SK-N-SH (cell line): ENCODE measurements at regions not wholly inside any gene's neighbourhood (a gene's known extent, or its start where the extent isn't known, plus 50 kb on each side); places are given as distances from the start of the nearest gene placed in this dataset.

Source experiments
- CTCF ChIA-PET: fragments of 300-600, 350-600 bp; formaldehyde crosslinking; extraction: SDS; loops from one replicate; lab custom pipeline; 2021; lab: Yijun Ruan, JAX
- POLR2A ChIA-PET: fragments of 350-600 bp; sonication (Branson Sonifier 250); formaldehyde crosslinking; extraction: SDS; loops from one replicate; lab custom pipeline; 2020; ENCODE audit warnings: antibody characterized with exemption, inconsistent platforms; lab: Yijun Ruan, JAX
- DNase-seq: peaks from one replicate; pipeline ENCODE4 v3.0.0; 2012
- H2AFZ ChIP-seq: fragments of 200-600 bp; sonication (generic); 2 replicates; pipeline ENCODE4 v1.8.1; 2016; ENCODE audit warnings: antibody characterized with exemption, mild to moderate bottlenecking, low read depth
- H3F3A ChIP-seq: fragments of 200-600 bp; sonication (generic); replicated peaks from 2 replicates; pipeline ENCODE3; 2016; ENCODE audit warnings: antibody characterized with exemption, mild to moderate bottlenecking; ENCODE audit not compliant: insufficient read depth
- H3K27ac ChIP-seq, 2 experiments: fragments of 200-500 bp in 1 of 2; fragments of 200-600 bp in 1 of 2; sonication (Bioruptor generic) in 1 of 2; sonication (generic), shearing (Covaris generic) in 1 of 2; 2 replicates each; pipeline versions ENCODE4 v1.5.1 to v1.6.1; 2014 to 2016; ENCODE audit warnings: low read depth in 2 of 2, inconsistent platforms in 1 of 2, low read length in 1 of 2, mild to moderate bottlenecking in 1 of 2, mixed read lengths in 1 of 2
- H3K27me3 ChIP-seq: fragments of 200-600 bp; sonication (generic), shearing (Covaris generic); 2 replicates; pipeline ENCODE4 v1.6.1; 2016; ENCODE audit warnings: mixed run types; ENCODE audit not compliant: insufficient read depth
- H3K36me3 ChIP-seq, 2 experiments: fragments of 200-500 bp in 1 of 2; fragments of 200-600 bp in 1 of 2; sonication (Bioruptor generic) in 1 of 2; sonication (generic) in 1 of 2; replicated peaks in 1 of 2; 2 replicates each; pipeline versions ENCODE3 to v1.5.1; 2014 to 2016; ENCODE audit warnings: low read length in 1 of 2, mild to moderate bottlenecking in 1 of 2; ENCODE audit not compliant: insufficient read depth in 2 of 2, control insufficient read depth in 1 of 2
- H3K4me1 ChIP-seq, 2 experiments: fragments of 200-500 bp in 1 of 2; fragments of 200-600 bp in 1 of 2; sonication (Bioruptor generic) in 1 of 2; sonication (generic), shearing (Covaris generic) in 1 of 2; 2 replicates each; pipeline versions ENCODE4 v1.5.1 to v1.6.1; 2014 to 2016; ENCODE audit warnings: low read depth in 1 of 2, low read length in 1 of 2, mixed run types in 1 of 2; ENCODE audit not compliant: insufficient read depth in 2 of 2, control insufficient read depth in 1 of 2
- H3K4me2 ChIP-seq: fragments of 200-600 bp; sonication (generic), shearing (Covaris generic); 2 replicates; pipeline ENCODE4 v1.6.1; 2017; ENCODE audit warnings: mixed run types
- H3K4me3 ChIP-seq, 2 experiments: fragments of 200-500 bp in 1 of 2; fragments of 200-600 bp in 1 of 2; sonication (Bioruptor generic) in 1 of 2; sonication (generic), shearing (Covaris generic) in 1 of 2; 2 replicates each; pipeline versions ENCODE4 v1.5.1 to v1.8.1; 2014 to 2016; ENCODE audit warnings: low read depth in 2 of 2, inconsistent platforms in 1 of 2, low read length in 1 of 2, mild to moderate bottlenecking in 1 of 2, mixed read lengths in 1 of 2, moderate library complexity in 1 of 2
- H3K79me2 ChIP-seq: fragments of 200-600 bp; sonication (generic); 2 replicates; pipeline ENCODE4 v1.8.1; 2017; ENCODE audit warnings: mild to moderate bottlenecking; ENCODE audit not compliant: insufficient read depth
- H3K9ac ChIP-seq: fragments of 200-600 bp; sonication (generic); 2 replicates; pipeline ENCODE4 v1.6.1; 2017; ENCODE audit warnings: mixed run types
- H3K9me2 ChIP-seq: fragments of 200-600 bp; sonication (generic); 2 replicates; pipeline ENCODE4 v1.6.1; 2017; ENCODE audit warnings: mixed run types
- H3K9me3 ChIP-seq: fragments of 200-600 bp; sonication (generic); 2 replicates; pipeline ENCODE4 v1.6.1; 2017; ENCODE audit warnings: mixed run types, mild to moderate bottlenecking, moderate library complexity
- H4K20me1 ChIP-seq: fragments of 200-600 bp; sonication (generic); 2 replicates; pipeline ENCODE4 v1.6.1; 2017; ENCODE audit warnings: mild to moderate bottlenecking, mixed run types; ENCODE audit not compliant: insufficient read depth
- CHD2 ChIP-seq: fragments of 150-350 bp; IDR thresholded peaks from 2 replicates; pipeline ENCODE4 v1.6.1; 2018; ENCODE audit warnings: low read length; ENCODE audit not compliant: partially characterized antibody
- ELF1 ChIP-seq: IDR thresholded peaks from 2 replicates; pipeline ENCODE4 v1.4.0; 2012
- EP300 ChIP-seq, 2 experiments: IDR thresholded peaks; 2 replicates each; pipeline versions ENCODE4 v1.4.0 to v1.6.1; 2012; ENCODE audit warnings: borderline replicate concordance in 1 of 2, low read depth in 1 of 2, low read length in 1 of 2
- FOSL2 ChIP-seq: IDR thresholded peaks from 2 replicates; pipeline ENCODE4 v1.4.0; 2012; ENCODE audit warnings: low read depth, mild to moderate bottlenecking, moderate library complexity, borderline replicate concordance
- FOXJ3 ChIP-seq: sonication (generic); formaldehyde crosslinking; IDR thresholded peaks from 2 replicates; pipeline ENCODE4 v1.5.1; 2020; ENCODE audit warnings: mild to moderate bottlenecking, missing genetic modification reagents
- JUND ChIP-seq: IDR thresholded peaks from 2 replicates; pipeline ENCODE4 v1.4.0; 2012
- NFIC ChIP-seq: IDR thresholded peaks from 2 replicates; pipeline ENCODE4 v1.4.0; 2012; ENCODE audit warnings: borderline replicate concordance
- NRF1 ChIP-seq: IDR thresholded peaks from 2 replicates; pipeline ENCODE4 v1.6.1; 2012; ENCODE audit warnings: low read depth, mild to moderate bottlenecking, low read length
- POLR2AphosphoS5 ChIP-seq: IDR thresholded peaks from 2 replicates; pipeline ENCODE4 v1.6.1; 2012; ENCODE audit warnings: low read depth, low read length
- RAD21 ChIP-seq: IDR thresholded peaks from 2 replicates; pipeline ENCODE4 v1.6.1; 2012; ENCODE audit warnings: mild to moderate bottlenecking, low read length
- RCOR1 ChIP-seq: fragments of 150-350 bp; IDR thresholded peaks from 2 replicates; pipeline ENCODE4 v1.6.1; 2017; ENCODE audit warnings: antibody characterized with exemption, low read length
- RXRA ChIP-seq: IDR thresholded peaks from 2 replicates; pipeline ENCODE4 v1.4.0; 2012; ENCODE audit warnings: low read depth, mild to moderate bottlenecking, borderline replicate concordance
- TCF12 ChIP-seq: IDR thresholded peaks from 2 replicates; pipeline ENCODE4 v1.4.0; 2012
- YY1 ChIP-seq: IDR thresholded peaks from 2 replicates; pipeline ENCODE4 v1.4.0; 2012; ENCODE audit warnings: low read depth, mild to moderate bottlenecking
- WGBS: methylation state at CpG from one replicate; pipeline ENCODE4 v1.1.6; 2017; ENCODE audit warnings: low lambda C conversion rate; 5-methylcytosine and 5-hydroxymethylcytosine counted together
- TF ChIP-seq, protein P1 (sequence below): IDR thresholded peaks from 2 replicates; pipeline ENCODE4 v1.4.0; 2012; ENCODE audit warnings: low read depth
- TF ChIP-seq, protein P2 (sequence below): IDR thresholded peaks from 2 replicates; pipeline ENCODE4 v1.6.1; 2012; ENCODE audit warnings: mild to moderate bottlenecking, low read depth, low read length, moderate library complexity
- TF ChIP-seq, protein P3 (sequence below): IDR thresholded peaks from 2 replicates; pipeline ENCODE4 v1.4.0; 2012; ENCODE audit warnings: low read depth, borderline replicate concordance
- TF ChIP-seq, protein P4 (sequence below): fragments of 150-350 bp; IDR thresholded peaks from 2 replicates; pipeline ENCODE4 v1.6.1; 2016; ENCODE audit warnings: mild to moderate bottlenecking, low read depth, low read length
- TF ChIP-seq, protein P5 (sequence below): IDR thresholded peaks from 2 replicates; pipeline ENCODE4; 2012
- TF ChIP-seq, protein P6 (sequence below): IDR thresholded peaks from 2 replicates; pipeline ENCODE4 v1.4.0; 2012; ENCODE audit warnings: low read depth, borderline replicate concordance

DNA sequence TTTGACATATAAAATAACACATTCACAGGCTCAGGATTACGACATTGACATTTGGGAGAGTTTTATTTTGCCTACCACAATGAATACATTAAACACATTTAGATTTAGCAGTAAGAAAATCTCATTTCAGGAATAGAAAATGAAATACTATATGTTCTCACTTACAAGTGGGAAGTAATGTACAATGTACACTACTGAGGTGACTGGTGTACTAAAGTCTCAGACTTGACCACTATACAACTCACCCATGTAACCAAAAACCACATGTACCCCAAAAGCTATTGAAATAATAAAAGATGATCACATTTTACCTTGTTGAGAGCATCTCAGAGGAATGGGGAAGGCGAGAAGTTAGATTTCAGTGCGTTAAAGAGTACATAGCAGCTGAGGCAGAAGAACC, 1202.4 kb upstream of the SEMA6A start:
- no peaks in the 10 kb centered on the region for H4K20me1 ChIP-seq
- ChIA-PET POLR2A (no interaction called here), CTCF (no interaction called here)
- no peak overlapping the region for H3K4me3 ChIP-seq
- DNase-seq = no peak
- H3F3A ChIP-seq = no peaks in the 10 kb centered on the region
- no peak overlapping the region for H3K4me2 ChIP-seq
- no peak overlapping the region for H3K27ac ChIP-seq
- no peaks in the 10 kb centered on the region for H3K27me3 ChIP-seq
- H3K9me3 ChIP-seq = peaks cover 7% of the 10 kb centered on the region; the same call in 1 of the 2 replicates
- no peaks in the 10 kb centered on the region for H3K79me2 ChIP-seq
- 16% methylated on average over 3 of the region's 3 CpGs for WGBS
- H3K9me2 ChIP-seq = peaks cover 3% of the 10 kb centered on the region; the same call in 1 of the 2 replicates
- H2AFZ ChIP-seq = no peak overlapping the region
- no peak for TF ChIP-seq FOXJ3
- TF ChIP-seq, protein P1, sequence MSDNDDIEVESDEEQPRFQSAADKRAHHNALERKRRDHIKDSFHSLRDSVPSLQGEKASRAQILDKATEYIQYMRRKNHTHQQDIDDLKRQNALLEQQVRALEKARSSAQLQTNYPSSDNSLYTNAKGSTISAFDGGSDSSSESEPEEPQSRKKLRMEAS = no peak
- no peak for TF ChIP-seq RCOR1
- no peak for TF ChIP-seq CHD2
- no peak for TF ChIP-seq FOSL2
- no peaks in the 10 kb centered on the region for H3K4me1 ChIP-seq
- H3K36me3 ChIP-seq = no peaks in the 10 kb centered on the region
- H3K9ac ChIP-seq = no peak overlapping the region

DNA sequence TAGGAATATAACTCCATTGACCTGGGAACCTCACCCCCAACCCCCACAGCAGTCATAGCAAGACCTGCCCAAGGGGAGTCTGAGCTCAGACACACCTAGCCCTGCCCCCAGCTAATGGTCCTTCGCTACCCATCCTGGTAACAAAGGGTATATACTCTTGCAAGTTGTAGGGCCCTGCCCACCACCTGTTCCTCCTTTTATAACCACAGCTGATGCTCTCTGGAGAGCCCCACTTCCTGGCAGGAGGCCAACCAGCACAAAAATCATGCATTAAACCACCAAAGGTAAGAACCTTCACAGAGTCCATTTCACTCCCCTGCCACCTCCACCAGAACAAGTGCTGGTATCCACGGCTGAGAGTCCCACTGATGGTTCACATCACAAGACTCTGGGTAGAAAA, 1195.3 kb upstream of the SEMA6A start:
- H3K27me3 ChIP-seq = no peaks in the 10 kb centered on the region
- H3K9me2 ChIP-seq = no peaks in the 10 kb centered on the region
- H3K9ac ChIP-seq = no peak overlapping the region
- no peaks in the 10 kb centered on the region for H4K20me1 ChIP-seq
- H3F3A ChIP-seq = no peaks in the 10 kb centered on the region
- no peaks in the 10 kb centered on the region for H3K4me1 ChIP-seq
- ChIA-PET CTCF (no interaction called here), POLR2A (no interaction called here)
- no peak overlapping the region for H3K27ac ChIP-seq
- H3K36me3 ChIP-seq = no peaks in the 10 kb centered on the region
- H3K9me3 ChIP-seq = peaks cover 4% of the 10 kb centered on the region; the same call in 1 of the 2 replicates
- H3K79me2 ChIP-seq = no peaks in the 10 kb centered on the region
- H3K4me2 ChIP-seq = no peak overlapping the region
- 0% methylated on average over 1 of the region's 2 CpGs for WGBS
- no peak for DNase-seq
- no peak overlapping the region for H3K4me3 ChIP-seq
- H2AFZ ChIP-seq = no peak overlapping the region
- no peak for TF ChIP-seq FOSL2
- no peak for TF ChIP-seq POLR2AphosphoS5
- no peak for TF ChIP-seq CHD2
- TF ChIP-seq, protein P2, sequence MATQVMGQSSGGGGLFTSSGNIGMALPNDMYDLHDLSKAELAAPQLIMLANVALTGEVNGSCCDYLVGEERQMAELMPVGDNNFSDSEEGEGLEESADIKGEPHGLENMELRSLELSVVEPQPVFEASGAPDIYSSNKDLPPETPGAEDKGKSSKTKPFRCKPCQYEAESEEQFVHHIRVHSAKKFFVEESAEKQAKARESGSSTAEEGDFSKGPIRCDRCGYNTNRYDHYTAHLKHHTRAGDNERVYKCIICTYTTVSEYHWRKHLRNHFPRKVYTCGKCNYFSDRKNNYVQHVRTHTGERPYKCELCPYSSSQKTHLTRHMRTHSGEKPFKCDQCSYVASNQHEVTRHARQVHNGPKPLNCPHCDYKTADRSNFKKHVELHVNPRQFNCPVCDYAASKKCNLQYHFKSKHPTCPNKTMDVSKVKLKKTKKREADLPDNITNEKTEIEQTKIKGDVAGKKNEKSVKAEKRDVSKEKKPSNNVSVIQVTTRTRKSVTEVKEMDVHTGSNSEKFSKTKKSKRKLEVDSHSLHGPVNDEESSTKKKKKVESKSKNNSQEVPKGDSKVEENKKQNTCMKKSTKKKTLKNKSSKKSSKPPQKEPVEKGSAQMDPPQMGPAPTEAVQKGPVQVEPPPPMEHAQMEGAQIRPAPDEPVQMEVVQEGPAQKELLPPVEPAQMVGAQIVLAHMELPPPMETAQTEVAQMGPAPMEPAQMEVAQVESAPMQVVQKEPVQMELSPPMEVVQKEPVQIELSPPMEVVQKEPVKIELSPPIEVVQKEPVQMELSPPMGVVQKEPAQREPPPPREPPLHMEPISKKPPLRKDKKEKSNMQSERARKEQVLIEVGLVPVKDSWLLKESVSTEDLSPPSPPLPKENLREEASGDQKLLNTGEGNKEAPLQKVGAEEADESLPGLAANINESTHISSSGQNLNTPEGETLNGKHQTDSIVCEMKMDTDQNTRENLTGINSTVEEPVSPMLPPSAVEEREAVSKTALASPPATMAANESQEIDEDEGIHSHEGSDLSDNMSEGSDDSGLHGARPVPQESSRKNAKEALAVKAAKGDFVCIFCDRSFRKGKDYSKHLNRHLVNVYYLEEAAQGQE = no peak
- TF ChIP-seq NFIC = no peak
- no peak for TF ChIP-seq NRF1
- no peak for TF ChIP-seq YY1
- TF ChIP-seq TCF12 = no peak
- TF ChIP-seq EP300 (IDR thresholded peaks at IDR 0.05; ENCODE audit: borderline replicate concordance in 1 of 2, low read depth in 1 of 2, low read length in 1 of 2) = no peak
- TF ChIP-seq RXRA = no peak
- no peak for TF ChIP-seq RAD21
- no peak for TF ChIP-seq ELF1
- no peak for TF ChIP-seq FOXJ3
- TF ChIP-seq, protein P3, sequence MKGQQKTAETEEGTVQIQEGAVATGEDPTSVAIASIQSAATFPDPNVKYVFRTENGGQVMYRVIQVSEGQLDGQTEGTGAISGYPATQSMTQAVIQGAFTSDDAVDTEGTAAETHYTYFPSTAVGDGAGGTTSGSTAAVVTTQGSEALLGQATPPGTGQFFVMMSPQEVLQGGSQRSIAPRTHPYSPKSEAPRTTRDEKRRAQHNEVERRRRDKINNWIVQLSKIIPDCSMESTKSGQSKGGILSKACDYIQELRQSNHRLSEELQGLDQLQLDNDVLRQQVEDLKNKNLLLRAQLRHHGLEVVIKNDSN = no peak
- TF ChIP-seq, protein P4, sequence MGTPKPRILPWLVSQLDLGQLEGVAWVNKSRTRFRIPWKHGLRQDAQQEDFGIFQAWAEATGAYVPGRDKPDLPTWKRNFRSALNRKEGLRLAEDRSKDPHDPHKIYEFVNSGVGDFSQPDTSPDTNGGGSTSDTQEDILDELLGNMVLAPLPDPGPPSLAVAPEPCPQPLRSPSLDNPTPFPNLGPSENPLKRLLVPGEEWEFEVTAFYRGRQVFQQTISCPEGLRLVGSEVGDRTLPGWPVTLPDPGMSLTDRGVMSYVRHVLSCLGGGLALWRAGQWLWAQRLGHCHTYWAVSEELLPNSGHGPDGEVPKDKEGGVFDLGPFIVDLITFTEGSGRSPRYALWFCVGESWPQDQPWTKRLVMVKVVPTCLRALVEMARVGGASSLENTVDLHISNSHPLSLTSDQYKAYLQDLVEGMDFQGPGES = no peak
- TF ChIP-seq JUND = no peak
- TF ChIP-seq, protein P5, sequence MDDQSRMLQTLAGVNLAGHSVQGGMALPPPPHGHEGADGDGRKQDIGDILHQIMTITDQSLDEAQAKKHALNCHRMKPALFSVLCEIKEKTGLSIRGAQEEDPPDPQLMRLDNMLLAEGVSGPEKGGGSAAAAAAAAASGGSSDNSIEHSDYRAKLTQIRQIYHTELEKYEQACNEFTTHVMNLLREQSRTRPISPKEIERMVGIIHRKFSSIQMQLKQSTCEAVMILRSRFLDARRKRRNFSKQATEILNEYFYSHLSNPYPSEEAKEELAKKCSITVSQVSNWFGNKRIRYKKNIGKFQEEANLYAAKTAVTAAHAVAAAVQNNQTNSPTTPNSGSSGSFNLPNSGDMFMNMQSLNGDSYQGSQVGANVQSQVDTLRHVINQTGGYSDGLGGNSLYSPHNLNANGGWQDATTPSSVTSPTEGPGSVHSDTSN = no peak
- TF ChIP-seq, protein P1 = no peak
- TF ChIP-seq, protein P6, sequence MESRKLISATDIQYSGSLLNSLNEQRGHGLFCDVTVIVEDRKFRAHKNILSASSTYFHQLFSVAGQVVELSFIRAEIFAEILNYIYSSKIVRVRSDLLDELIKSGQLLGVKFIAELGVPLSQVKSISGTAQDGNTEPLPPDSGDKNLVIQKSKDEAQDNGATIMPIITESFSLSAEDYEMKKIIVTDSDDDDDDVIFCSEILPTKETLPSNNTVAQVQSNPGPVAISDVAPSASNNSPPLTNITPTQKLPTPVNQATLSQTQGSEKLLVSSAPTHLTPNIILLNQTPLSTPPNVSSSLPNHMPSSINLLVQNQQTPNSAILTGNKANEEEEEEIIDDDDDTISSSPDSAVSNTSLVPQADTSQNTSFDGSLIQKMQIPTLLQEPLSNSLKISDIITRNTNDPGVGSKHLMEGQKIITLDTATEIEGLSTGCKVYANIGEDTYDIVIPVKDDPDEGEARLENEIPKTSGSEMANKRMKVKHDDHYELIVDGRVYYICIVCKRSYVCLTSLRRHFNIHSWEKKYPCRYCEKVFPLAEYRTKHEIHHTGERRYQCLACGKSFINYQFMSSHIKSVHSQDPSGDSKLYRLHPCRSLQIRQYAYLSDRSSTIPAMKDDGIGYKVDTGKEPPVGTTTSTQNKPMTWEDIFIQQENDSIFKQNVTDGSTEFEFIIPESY = no peak
